ENCODE measurements at regions not wholly inside any gene's neighbourhood (a gene's known extent, or its start where the extent isn't known, plus 50 kb on each side); places are given as distances from the start of the nearest gene placed in this dataset.

DNA sequence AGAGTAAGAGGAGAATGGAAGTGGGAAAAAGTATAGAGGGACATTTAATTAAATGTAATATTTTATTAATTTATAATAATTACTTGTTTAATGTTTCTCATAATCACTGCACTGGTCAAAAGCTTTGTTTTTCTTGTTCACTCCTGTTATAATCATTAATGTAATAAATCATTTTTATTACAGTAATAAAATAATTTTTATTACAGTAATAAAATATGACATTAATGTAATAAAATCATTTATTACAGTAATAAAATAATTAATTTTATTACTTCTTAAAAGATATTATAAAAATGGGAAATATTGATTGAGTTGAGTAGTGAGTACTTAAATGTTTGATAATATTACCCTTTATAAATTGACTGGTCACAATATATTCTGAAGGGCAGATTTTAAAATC is 181.1 kb upstream of the SOX2 start:
- H3K27me3 ChIP-seq (replicated peaks; ENCODE audit: control insufficient read depth, insufficient read depth, low read length) = no peaks in the 10 kb centered on the region
- TF ChIP-seq, protein P1, sequence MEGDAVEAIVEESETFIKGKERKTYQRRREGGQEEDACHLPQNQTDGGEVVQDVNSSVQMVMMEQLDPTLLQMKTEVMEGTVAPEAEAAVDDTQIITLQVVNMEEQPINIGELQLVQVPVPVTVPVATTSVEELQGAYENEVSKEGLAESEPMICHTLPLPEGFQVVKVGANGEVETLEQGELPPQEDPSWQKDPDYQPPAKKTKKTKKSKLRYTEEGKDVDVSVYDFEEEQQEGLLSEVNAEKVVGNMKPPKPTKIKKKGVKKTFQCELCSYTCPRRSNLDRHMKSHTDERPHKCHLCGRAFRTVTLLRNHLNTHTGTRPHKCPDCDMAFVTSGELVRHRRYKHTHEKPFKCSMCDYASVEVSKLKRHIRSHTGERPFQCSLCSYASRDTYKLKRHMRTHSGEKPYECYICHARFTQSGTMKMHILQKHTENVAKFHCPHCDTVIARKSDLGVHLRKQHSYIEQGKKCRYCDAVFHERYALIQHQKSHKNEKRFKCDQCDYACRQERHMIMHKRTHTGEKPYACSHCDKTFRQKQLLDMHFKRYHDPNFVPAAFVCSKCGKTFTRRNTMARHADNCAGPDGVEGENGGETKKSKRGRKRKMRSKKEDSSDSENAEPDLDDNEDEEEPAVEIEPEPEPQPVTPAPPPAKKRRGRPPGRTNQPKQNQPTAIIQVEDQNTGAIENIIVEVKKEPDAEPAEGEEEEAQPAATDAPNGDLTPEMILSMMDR (IDR thresholded peaks at IDR 0.05; ENCODE audit: insufficient read depth, low read length, poor library complexity, severe bottlenecking) = no peak
- H3K36me3 ChIP-seq (ENCODE audit: control insufficient read depth, insufficient read depth, low read length) = no peaks in the 10 kb centered on the region
- DNase-seq (ENCODE audit: extremely low read depth, insufficient read length) = no peak
- no peak overlapping the region for H3K4me3 ChIP-seq (replicated peaks; ENCODE audit: low read depth, low read length)

DNA sequence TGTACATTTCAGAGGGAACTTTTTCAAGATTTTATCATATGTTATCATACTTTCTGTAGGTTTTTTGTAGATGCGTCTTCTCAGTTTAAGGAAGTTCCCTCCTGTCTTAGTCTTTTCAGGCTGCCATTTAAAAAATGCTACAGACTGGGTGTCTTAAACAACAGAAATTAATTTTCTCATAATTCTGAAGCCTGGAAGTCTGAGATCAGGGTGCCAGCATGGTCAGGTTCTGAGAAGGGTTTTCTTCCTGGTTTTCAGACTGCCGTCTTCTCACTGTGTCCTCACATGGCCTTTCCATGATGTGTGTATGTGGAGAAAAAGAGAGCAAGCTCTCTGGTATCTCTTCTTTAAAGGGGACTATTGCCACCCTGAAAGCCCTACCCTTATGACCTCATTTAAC is 189.9 kb upstream of the SOX2 start:
- no peaks in the 10 kb centered on the region for H3K36me3 ChIP-seq (ENCODE audit: control insufficient read depth, insufficient read depth, low read length)
- TF ChIP-seq, protein P1 (IDR thresholded peaks at IDR 0.05; ENCODE audit: insufficient read depth, low read length, poor library complexity, severe bottlenecking) = no peak
- no peak for DNase-seq (ENCODE audit: extremely low read depth, insufficient read length)
- no peak overlapping the region for H3K4me3 ChIP-seq (replicated peaks; ENCODE audit: low read depth, low read length)
- H3K27me3 ChIP-seq (replicated peaks; ENCODE audit: control insufficient read depth, insufficient read depth, low read length) = no peaks in the 10 kb centered on the region

DNA sequence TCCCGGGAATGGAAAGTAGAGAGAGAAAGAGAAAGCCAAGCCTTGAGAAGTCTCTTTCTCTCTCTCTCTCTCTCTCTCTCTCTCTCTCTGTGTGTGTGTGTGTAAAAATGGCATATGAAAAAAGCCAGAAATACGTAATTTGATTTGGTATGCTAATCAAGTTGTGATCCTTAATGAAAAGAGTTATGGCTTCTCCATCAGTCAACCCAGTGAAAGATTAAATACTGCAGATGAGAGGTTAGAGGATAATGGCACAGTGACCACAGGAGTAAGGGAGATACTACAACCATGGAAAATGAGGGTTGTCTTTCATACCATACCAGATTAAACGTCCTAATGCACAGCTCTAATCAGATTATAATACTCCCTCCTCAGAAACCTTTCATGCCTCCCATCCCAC is 193.5 kb upstream of the SOX2 start:
- H3K36me3 ChIP-seq (ENCODE audit: control insufficient read depth, insufficient read depth, low read length) = no peaks in the 10 kb centered on the region
- H3K27me3 ChIP-seq (replicated peaks; ENCODE audit: control insufficient read depth, insufficient read depth, low read length) = no peaks in the 10 kb centered on the region
- DNase-seq (ENCODE audit: extremely low read depth, insufficient read length) = no peak
- TF ChIP-seq, protein P1 (IDR thresholded peaks at IDR 0.05; ENCODE audit: insufficient read depth, low read length, poor library complexity, severe bottlenecking) = no peak
- no peak overlapping the region for H3K4me3 ChIP-seq (replicated peaks; ENCODE audit: low read depth, low read length)

DNA sequence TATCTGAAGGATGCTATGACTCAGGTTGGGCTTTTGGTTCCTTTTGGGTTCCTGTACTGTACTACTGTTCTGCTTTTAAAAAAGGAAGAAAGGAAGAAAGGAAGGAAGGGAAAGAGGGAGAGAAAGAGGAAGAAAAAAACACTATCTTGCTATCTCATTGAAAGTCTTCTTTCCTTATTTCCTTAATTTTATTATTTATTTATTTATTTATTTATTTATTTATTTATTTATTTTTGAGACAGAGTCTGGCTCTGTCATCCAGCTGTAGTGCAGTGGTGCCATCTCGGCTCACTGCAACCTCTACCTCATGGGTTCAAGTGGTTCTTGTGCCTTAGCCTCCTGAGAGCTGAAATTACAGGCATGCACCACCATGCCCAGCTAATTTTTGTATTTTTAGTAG is 198.9 kb upstream of the SOX2 start:
- H3K36me3 ChIP-seq (ENCODE audit: control insufficient read depth, insufficient read depth, low read length) = no peaks in the 10 kb centered on the region
- TF ChIP-seq, protein P1 (IDR thresholded peaks at IDR 0.05; ENCODE audit: insufficient read depth, low read length, poor library complexity, severe bottlenecking) = no peak
- no peak for DNase-seq (ENCODE audit: extremely low read depth, insufficient read length)
- H3K27me3 ChIP-seq (replicated peaks; ENCODE audit: control insufficient read depth, insufficient read depth, low read length) = no peaks in the 10 kb centered on the region
- no peak overlapping the region for H3K4me3 ChIP-seq (replicated peaks; ENCODE audit: low read depth, low read length)

DNA sequence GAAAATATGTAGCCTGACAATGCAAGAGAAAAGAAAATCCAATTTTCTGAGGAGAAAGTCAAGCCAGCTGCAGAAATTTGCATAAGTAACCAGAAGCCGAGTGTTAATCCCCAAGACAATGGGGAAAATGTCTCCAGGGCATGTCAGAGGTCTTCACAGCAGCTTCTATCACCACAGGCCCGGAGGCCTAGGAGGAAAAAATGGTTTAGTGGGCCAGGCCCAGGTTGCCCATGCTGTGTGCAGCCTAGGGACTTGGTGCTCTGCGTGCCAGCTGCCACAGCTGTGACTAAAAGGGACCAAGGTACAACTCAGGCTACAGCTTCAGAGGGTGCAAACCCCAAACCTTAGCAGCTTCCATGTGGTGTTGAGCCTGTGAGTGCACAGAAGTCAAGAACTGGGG is 201.2 kb upstream of the SOX2 start:
- H3K4me3 ChIP-seq (replicated peaks; ENCODE audit: low read depth, low read length) = no peak overlapping the region
- no peak for DNase-seq (ENCODE audit: extremely low read depth, insufficient read length)
- no peaks in the 10 kb centered on the region for H3K27me3 ChIP-seq (replicated peaks; ENCODE audit: control insufficient read depth, insufficient read depth, low read length)
- no peaks in the 10 kb centered on the region for H3K36me3 ChIP-seq (ENCODE audit: control insufficient read depth, insufficient read depth, low read length)
- TF ChIP-seq, protein P1 (IDR thresholded peaks at IDR 0.05; ENCODE audit: insufficient read depth, low read length, poor library complexity, severe bottlenecking) = no peak

DNA sequence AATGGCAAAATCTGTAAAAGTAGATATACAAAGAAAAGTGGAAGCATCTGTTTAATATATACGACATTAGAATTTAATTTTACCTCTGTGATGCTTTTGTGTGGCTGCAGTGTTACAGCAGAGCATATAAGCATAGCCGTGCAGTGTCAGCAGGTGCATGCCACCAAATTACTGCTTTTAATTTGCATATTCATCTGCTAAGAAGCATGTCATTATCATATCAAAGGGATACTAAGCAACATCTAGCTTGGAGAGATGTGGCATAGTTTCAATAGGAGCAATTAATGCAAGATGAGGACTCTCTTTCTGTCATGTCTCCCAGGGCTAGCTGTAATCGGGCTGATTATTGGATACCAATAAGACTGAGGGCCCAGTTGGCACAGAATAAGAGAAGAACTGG is 214.4 kb upstream of the SOX2 start:
- H3K4me3 ChIP-seq (replicated peaks; ENCODE audit: low read depth, low read length) = no peak overlapping the region
- H3K36me3 ChIP-seq (ENCODE audit: control insufficient read depth, insufficient read depth, low read length) = no peaks in the 10 kb centered on the region
- no peaks in the 10 kb centered on the region for H3K27me3 ChIP-seq (replicated peaks; ENCODE audit: control insufficient read depth, insufficient read depth, low read length)
- TF ChIP-seq, protein P1 (IDR thresholded peaks at IDR 0.05; ENCODE audit: insufficient read depth, low read length, poor library complexity, severe bottlenecking) = no peak
- no peak for DNase-seq (ENCODE audit: extremely low read depth, insufficient read length)
